Thoracic aorta (tissue), 2 donors: ENCODE measurements at regions not wholly inside any gene's neighbourhood (a gene's known extent, or its start where the extent isn't known, plus 50 kb on each side); places are given as distances from the start of the nearest gene placed in this dataset.
A peak's percentile ranks its signal among the peaks of the same experiment; 100 is the strongest.

Source experiments
- ATAC-seq: fragments of 150-250 bp; one replicate; pipeline ENCODE4 v1.8.0; 2017; ENCODE audit warnings: low read depth; ENCODE audit not compliant: insufficient number of reproducible peaks, low FRiP score
- DNase-seq: peaks from one replicate; pipeline ENCODE4 v3.0.0-alpha.2; 2020; ENCODE audit warnings: low spot score
- H3K27ac ChIP-seq, 2 donors: fragments of 200-600 bp; sonication (generic); 1 replicate in 1 of 2; 2 replicates in 1 of 2; pipeline ENCODE4 v1.5.1; 2016; ENCODE audit warnings: mild to moderate bottlenecking in 2 of 2, moderate library complexity in 2 of 2
- H3K27me3 ChIP-seq: fragments of 200-600 bp; sonication (generic); replicated peaks from 2 replicates; pipeline ENCODE4 v1.6.0; 2016; ENCODE audit warnings: mild to moderate bottlenecking; ENCODE audit not compliant: insufficient read depth
- H3K36me3 ChIP-seq: fragments of 200-600 bp; sonication (generic); one replicate; pipeline ENCODE4 v1.5.1; 2016
- H3K4me1 ChIP-seq, 2 donors: fragments of 200-600 bp; sonication (generic); 1 replicate in 1 of 2; 2 replicates in 1 of 2; pipeline versions ENCODE4 v1.5.1 to v1.6.0; 2016; ENCODE audit warnings: low read depth in 2 of 2, mild to moderate bottlenecking in 1 of 2; ENCODE audit not compliant: control insufficient read depth in 1 of 2
- H3K4me3 ChIP-seq: fragments of 200-600 bp; sonication (generic); 2 replicates; pipeline ENCODE4 v1.5.1; 2016; ENCODE audit warnings: mild to moderate bottlenecking
- H3K9me3 ChIP-seq: fragments of 200-600 bp; sonication (generic); 2 replicates; pipeline ENCODE4 v1.5.1; 2016
- TF ChIP-seq, protein P1 (sequence below): fragments of 200-600 bp; sonication (generic); IDR thresholded peaks from one replicate; pipeline ENCODE4 v1.5.1; 2019; ENCODE audit warnings: antibody characterized with exemption

DNA sequence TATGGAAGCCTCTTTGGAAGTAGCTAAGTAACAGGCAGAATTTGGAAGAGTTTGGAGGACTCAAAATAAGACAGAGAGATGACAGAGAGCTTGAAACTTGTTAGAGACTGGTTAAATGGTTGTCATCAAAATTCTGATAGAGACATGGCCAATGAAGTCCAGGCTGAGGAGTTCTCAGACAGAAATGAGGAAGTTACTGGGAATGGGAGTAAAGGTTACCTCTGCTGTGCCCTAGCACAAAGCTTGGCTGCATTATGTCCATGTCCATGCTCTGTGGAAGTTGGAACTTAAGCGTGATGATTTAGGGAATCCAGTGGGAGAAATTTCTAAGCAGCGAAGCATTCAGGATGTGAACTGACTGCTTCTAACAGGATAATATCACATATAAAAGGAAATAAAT, 146.2 kb upstream of the NDST4 start:
- H3K27ac ChIP-seq: no peak overlapping the region
- no peaks in the 10 kb centered on the region for H3K27me3 ChIP-seq
- no peaks in the 10 kb centered on the region for H3K4me1 ChIP-seq
- no peaks in the 10 kb centered on the region for H3K36me3 ChIP-seq
- TF ChIP-seq, protein P1, sequence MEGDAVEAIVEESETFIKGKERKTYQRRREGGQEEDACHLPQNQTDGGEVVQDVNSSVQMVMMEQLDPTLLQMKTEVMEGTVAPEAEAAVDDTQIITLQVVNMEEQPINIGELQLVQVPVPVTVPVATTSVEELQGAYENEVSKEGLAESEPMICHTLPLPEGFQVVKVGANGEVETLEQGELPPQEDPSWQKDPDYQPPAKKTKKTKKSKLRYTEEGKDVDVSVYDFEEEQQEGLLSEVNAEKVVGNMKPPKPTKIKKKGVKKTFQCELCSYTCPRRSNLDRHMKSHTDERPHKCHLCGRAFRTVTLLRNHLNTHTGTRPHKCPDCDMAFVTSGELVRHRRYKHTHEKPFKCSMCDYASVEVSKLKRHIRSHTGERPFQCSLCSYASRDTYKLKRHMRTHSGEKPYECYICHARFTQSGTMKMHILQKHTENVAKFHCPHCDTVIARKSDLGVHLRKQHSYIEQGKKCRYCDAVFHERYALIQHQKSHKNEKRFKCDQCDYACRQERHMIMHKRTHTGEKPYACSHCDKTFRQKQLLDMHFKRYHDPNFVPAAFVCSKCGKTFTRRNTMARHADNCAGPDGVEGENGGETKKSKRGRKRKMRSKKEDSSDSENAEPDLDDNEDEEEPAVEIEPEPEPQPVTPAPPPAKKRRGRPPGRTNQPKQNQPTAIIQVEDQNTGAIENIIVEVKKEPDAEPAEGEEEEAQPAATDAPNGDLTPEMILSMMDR: no peak
- no peak overlapping the region for H3K4me3 ChIP-seq
- DNase-seq (no peak), ATAC-seq (no peak)
- no peaks in the 10 kb centered on the region for H3K9me3 ChIP-seq

DNA sequence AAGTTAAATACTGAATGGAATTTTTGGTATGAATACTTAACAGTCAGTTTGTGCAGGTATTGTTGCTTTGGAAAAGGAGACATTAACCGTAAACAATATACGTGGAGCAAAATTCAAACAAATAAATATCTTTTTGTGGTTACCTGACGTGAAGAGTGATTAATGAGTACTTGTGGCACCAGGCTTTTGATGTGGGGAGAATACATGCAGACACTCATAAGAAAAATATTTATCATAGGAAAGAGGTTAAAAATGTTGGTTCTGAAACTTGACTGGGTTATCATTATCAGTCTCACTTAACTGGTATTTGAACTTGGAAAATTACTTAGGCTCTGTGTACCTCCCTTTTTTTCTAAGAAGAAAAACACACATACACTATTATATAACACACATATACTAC, 136.4 kb upstream of the NDST4 start:
- ATAC-seq (no peak), DNase-seq (no peak)
- Histone ChIP-seq H3K4me3 (no peak overlapping the region), H3K9me3 (no peaks in the 10 kb centered on the region), H3K4me1 (no peaks in the 10 kb centered on the region), H3K27ac (no peak overlapping the region), H3K36me3 (no peaks in the 10 kb centered on the region), H3K27me3 (no peaks in the 10 kb centered on the region)
- TF ChIP-seq, protein P1: no peak

DNA sequence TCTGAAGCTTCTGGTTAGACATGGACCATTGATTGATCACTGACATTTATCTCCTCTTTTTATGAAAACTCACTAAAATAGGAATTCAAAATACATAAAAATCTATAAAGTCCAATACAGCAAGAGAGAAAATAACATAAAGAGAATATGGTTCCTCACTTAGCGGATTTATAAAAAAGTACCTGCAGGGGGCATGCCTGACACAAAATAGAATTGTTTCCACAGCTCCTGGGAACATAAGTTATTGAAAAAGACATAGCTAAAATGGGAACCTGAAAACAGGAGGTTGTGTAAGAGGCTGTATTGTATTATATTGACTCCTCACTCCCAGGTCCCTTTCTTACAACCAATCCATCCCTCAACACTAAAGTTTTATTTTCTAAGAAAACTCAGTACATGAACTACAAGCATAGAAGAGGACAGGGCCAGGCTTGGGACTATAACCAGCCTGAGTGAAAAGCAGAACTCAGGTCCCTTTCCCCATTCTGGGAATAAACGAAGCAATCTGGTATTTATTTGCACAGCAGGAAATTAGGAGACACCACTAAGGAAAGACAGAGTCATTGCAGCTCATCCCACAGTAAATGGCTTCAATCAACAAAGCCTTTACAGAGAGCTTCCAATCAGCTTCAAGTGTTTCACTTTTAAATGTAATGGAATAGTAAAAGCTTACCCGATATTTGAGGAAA, 121.1 kb upstream of the NDST4 start:
- no peaks in the 10 kb centered on the region for H3K27me3 ChIP-seq
- DNase-seq (no peak), ATAC-seq (no peak)
- no peak overlapping the region for H3K27ac ChIP-seq
- TF ChIP-seq, protein P1: peak; percentile 35
- no peaks in the 10 kb centered on the region for H3K4me1 ChIP-seq
- H3K36me3 ChIP-seq: no peaks in the 10 kb centered on the region
- no peak overlapping the region for H3K4me3 ChIP-seq
- no peaks in the 10 kb centered on the region for H3K9me3 ChIP-seq

DNA sequence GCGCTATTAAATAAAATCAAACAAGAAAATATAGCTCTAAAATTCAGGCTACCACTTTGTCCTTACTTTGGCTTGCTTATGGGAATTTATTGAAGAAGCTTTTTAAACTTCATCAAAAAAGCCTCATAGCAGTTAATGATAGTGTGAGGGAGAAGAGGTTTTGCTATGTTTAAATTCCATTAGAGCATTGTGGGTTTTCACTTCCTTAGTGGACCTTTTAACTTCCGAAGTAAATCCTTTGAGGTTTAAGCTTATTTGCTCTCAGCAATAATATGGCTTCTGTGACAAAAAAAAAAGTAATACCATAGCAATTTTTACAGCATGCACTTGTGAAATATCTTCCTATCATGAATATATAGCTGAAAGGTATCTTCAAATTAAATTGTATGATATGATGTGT, 120.2 kb upstream of the NDST4 start:
- H3K9me3 ChIP-seq: no peaks in the 10 kb centered on the region
- TF ChIP-seq, protein P1: no peak
- H3K27me3 ChIP-seq: no peaks in the 10 kb centered on the region
- ATAC-seq (no peak), DNase-seq (no peak)
- H3K36me3 ChIP-seq: no peaks in the 10 kb centered on the region
- no peaks in the 10 kb centered on the region for H3K4me1 ChIP-seq
- no peak overlapping the region for H3K4me3 ChIP-seq
- no peak overlapping the region for H3K27ac ChIP-seq

DNA sequence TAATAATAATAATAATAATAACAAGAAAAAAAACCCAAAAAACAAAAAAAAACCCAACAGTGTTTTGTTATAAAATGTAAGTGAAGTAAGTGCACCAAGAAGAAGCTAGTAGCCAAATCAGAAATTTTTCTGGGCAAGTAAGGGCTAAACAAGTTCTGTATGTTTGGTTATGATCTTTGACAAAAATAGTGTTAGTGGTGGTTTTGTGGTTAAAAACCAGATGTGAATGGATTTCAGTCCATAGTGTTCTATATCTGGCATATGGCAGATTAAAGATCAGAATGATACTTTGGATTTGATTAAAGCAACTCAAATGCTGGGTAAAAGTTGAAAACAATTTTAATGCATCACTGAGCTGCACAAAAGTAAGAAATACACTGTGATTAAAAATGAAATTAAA, 116.5 kb upstream of the NDST4 start:
- no peak overlapping the region for H3K4me3 ChIP-seq
- no peak overlapping the region for H3K27ac ChIP-seq
- H3K9me3 ChIP-seq: no peaks in the 10 kb centered on the region
- DNase-seq: no peak
- TF ChIP-seq, protein P1: no peak
- no peaks in the 10 kb centered on the region for H3K27me3 ChIP-seq
- no peak for ATAC-seq
- H3K36me3 ChIP-seq: no peaks in the 10 kb centered on the region
- no peaks in the 10 kb centered on the region for H3K4me1 ChIP-seq
